Sigmoid colon (tissue), 6 donors: ENCODE measurements at regions not wholly inside any gene's neighbourhood (a gene's known extent, or its start where the extent isn't known, plus 50 kb on each side); places are given as distances from the start of the nearest gene placed in this dataset.

Source experiments
- DNase-seq: peaks from one replicate; pipeline ENCODE4 v3.0.0-alpha.2; 2019
- H3K27ac ChIP-seq, 4 donors: fragments of 200-600 bp; sonication (generic); one replicate each; pipeline ENCODE4 v1.5.1; 2016 to 2019; ENCODE audit warnings: mild to moderate bottlenecking in 1 of 4
- H3K27me3 ChIP-seq, 3 donors: fragments of 200-600 bp; sonication (generic); one replicate each; pipeline ENCODE4 v1.5.1; 2019; ENCODE audit warnings: mild to moderate bottlenecking in 1 of 3
- H3K36me3 ChIP-seq, 4 donors: fragments of 200-600 bp; sonication (generic); one replicate each; pipeline ENCODE4 v1.5.1; 2016 to 2019
- H3K4me1 ChIP-seq, 4 donors: fragments of 200-600 bp; sonication (generic); one replicate each; pipeline ENCODE4 v1.5.1; 2017 to 2019
- H3K4me3 ChIP-seq, 4 donors: fragments of 200-600 bp; sonication (generic); one replicate each; pipeline ENCODE4 v1.5.1; 2017 to 2019; ENCODE audit warnings: mild to moderate bottlenecking in 2 of 4, moderate library complexity in 1 of 4
- H3K9me3 ChIP-seq, 4 donors: fragments of 200-600 bp in 3 of 4; sonication (generic) in 3 of 4; one replicate each; pipeline versions ENCODE4 v1.5.1 to v1.6.1; 2013 to 2019
- CTCF ChIP-seq, 4 experiments: fragments of 450-650 bp in 3 of 4; fragments of 200-600 bp in 1 of 4; IDR thresholded peaks; one replicate each; pipeline ENCODE4 v1.5.1; 2016 to 2019; ENCODE audit warnings: antibody characterized with exemption in 4 of 4, mild to moderate bottlenecking in 3 of 4, moderate library complexity in 2 of 4
- EP300 ChIP-seq, 4 donors: sonication (generic); formaldehyde crosslinking; IDR thresholded peaks; one replicate each; pipeline ENCODE4 v1.6.1; 2017; ENCODE audit warnings: antibody characterized with exemption in 4 of 4
- POLR2A ChIP-seq, 2 donors: fragments of 450-650 bp; IDR thresholded peaks; one replicate each; pipeline ENCODE4 v1.6.1; 2016; ENCODE audit warnings: antibody characterized with exemption in 2 of 2, mild to moderate bottlenecking in 2 of 2, moderate library complexity in 2 of 2
- POLR2AphosphoS5 ChIP-seq, 4 donors: sonication (generic); formaldehyde crosslinking; IDR thresholded peaks; one replicate each; pipeline ENCODE4 v1.6.1; 2017; ENCODE audit warnings: antibody characterized with exemption in 4 of 4
- WGBS, 2 donors: extraction: QIAGEN DNeasy Blood & Tissue Kit; methylation state at CpG; one replicate each; pipeline ENCODE4 v1.1.7; 2013; 5-methylcytosine and 5-hydroxymethylcytosine counted together
- intact Hi-C: fragments of 100-400 bp; cut with DNase I; formaldehyde crosslinking; loops from one replicate; pipeline ENCODE4 v1.15.1; 2023
- donor health status: healthy with polysubstance abuse.
- donor health status: healthy.

- H3K4me3 ChIP-seq = no peak overlapping the region
- WGBS, 2 donors = 75 to 77% methylated on average over 8 of the region's 8 CpGs
- no peaks in the 10 kb centered on the region for H3K9me3 ChIP-seq
- H3K36me3 ChIP-seq = no peaks in the 10 kb centered on the region
- H3K27me3 ChIP-seq = no peaks in the 10 kb centered on the region
- intact Hi-C loops = no loop called here
- TF ChIP-seq POLR2A (IDR thresholded peaks at IDR 0.05) (no peak), CTCF (IDR thresholded peaks at IDR 0.05) (no peak)
- H3K27ac ChIP-seq = no peak overlapping the region
- no peaks in the 10 kb centered on the region for H3K4me1 ChIP-seq
- no peak for DNase-seq
Observed at GRCh38 chr19:31499281-31500196, 150.3 kb upstream of the TSHZ3 start.

- H3K27me3 ChIP-seq = no peaks in the 10 kb centered on the region
- no peak overlapping the region for H3K27ac ChIP-seq
- no peaks in the 10 kb centered on the region for H3K4me1 ChIP-seq
- H3K36me3 ChIP-seq = no peaks in the 10 kb centered on the region
- no peak overlapping the region for H3K4me3 ChIP-seq
- H3K9me3 ChIP-seq = no peaks in the 10 kb centered on the region
- no peak for DNase-seq
- intact Hi-C loops = no loop called here
- TF ChIP-seq EP300 (IDR thresholded peaks at IDR 0.05) (no peak), CTCF (IDR thresholded peaks at IDR 0.05) (no peak), POLR2AphosphoS5 (IDR thresholded peaks at IDR 0.05) (no peak), POLR2A (IDR thresholded peaks at IDR 0.05) (no peak)
- WGBS, 2 donors = 63 to 76% methylated on average over 8 of the region's 8 CpGs
Observed at GRCh38 chr19:31500197-31500830, 151.1 kb upstream of the TSHZ3 start.

GRCh38 chr19:31500946-31501345 is 151.7 kb upstream of the TSHZ3 start:
- 87% methylated on average over 11 of the region's 11 CpGs for WGBS, 2 donors
- Histone ChIP-seq H3K4me1 (no peaks in the 10 kb centered on the region), H3K4me3 (no peak overlapping the region), H3K27ac (no peak overlapping the region), H3K27me3 (no peaks in the 10 kb centered on the region), H3K9me3 (no peaks in the 10 kb centered on the region), H3K36me3 (no peaks in the 10 kb centered on the region)
- DNase-seq = no peak
- intact Hi-C loops = no loop called here
- TF ChIP-seq POLR2AphosphoS5 (IDR thresholded peaks at IDR 0.05) (no peak), EP300 (IDR thresholded peaks at IDR 0.05) (no peak), POLR2A (IDR thresholded peaks at IDR 0.05) (no peak)

GRCh38 chr19:31501427-31502195 is 152.4 kb upstream of the TSHZ3 start:
- no peaks in the 10 kb centered on the region for H3K27me3 ChIP-seq
- no peak overlapping the region for H3K4me3 ChIP-seq
- no peak for DNase-seq
- TF ChIP-seq EP300 (IDR thresholded peaks at IDR 0.05) (no peak), POLR2A (IDR thresholded peaks at IDR 0.05) (no peak), POLR2AphosphoS5 (IDR thresholded peaks at IDR 0.05) (no peak), CTCF (IDR thresholded peaks at IDR 0.05) (no peak)
- H3K9me3 ChIP-seq = no peaks in the 10 kb centered on the region
- 68 to 86% methylated on average over 4 of the region's 4 CpGs for WGBS, 2 donors
- intact Hi-C loops = no loop called here
- no peaks in the 10 kb centered on the region for H3K36me3 ChIP-seq
- no peaks in the 10 kb centered on the region for H3K4me1 ChIP-seq
- no peak overlapping the region for H3K27ac ChIP-seq
